ENCODE measurements at regions not wholly inside any gene's neighbourhood (a gene's known extent, or its start where the extent isn't known, plus 50 kb on each side); places are given as distances from the start of the nearest gene placed in this dataset.

- H3K4me3 ChIP-seq (ENCODE audit: low read length in 3 of 3): no peak overlapping the region
- no peaks in the 10 kb centered on the region for H3K4me1 ChIP-seq (ENCODE audit: control insufficient read depth in 3 of 3, insufficient read depth in 3 of 3, low read length in 3 of 3)
- no peak overlapping the region for H3K27ac ChIP-seq (ENCODE audit: low read depth, low read length)
- H3K36me3 ChIP-seq (ENCODE audit: control insufficient read depth in 3 of 3, insufficient read depth in 3 of 3, low read length in 3 of 3): no peaks in the 10 kb centered on the region
- no peak overlapping the region for H3K9ac ChIP-seq (ENCODE audit: low read depth in 1 of 3, low read length in 3 of 3)
- H3K27me3 ChIP-seq (ENCODE audit: control insufficient read depth in 3 of 3, insufficient read depth in 3 of 3, low read length in 3 of 3): no peaks in the 10 kb centered on the region
- H3K9me3 ChIP-seq (ENCODE audit: control insufficient read depth in 3 of 3, low read length in 3 of 3): no peaks in the 10 kb centered on the region
Measured at GRCh38 chr1:14292520-14292919, 306.0 kb upstream of the KAZN start.

GRCh38 chr1:14294006-14294405 lies 304.5 kb upstream of the KAZN start:
- H3K4me3 ChIP-seq (ENCODE audit: low read length in 3 of 3): no peak overlapping the region
- H3K4me1 ChIP-seq (ENCODE audit: control insufficient read depth in 3 of 3, insufficient read depth in 3 of 3, low read length in 3 of 3): no peaks in the 10 kb centered on the region
- H3K9me3 ChIP-seq (ENCODE audit: control insufficient read depth in 3 of 3, low read length in 3 of 3): no peaks in the 10 kb centered on the region
- no peaks in the 10 kb centered on the region for H3K27me3 ChIP-seq (ENCODE audit: control insufficient read depth in 3 of 3, insufficient read depth in 3 of 3, low read length in 3 of 3)
- H3K9ac ChIP-seq (ENCODE audit: low read depth in 1 of 3, low read length in 3 of 3): no peak overlapping the region
- H3K27ac ChIP-seq (ENCODE audit: low read depth, low read length): no peak overlapping the region
- H3K36me3 ChIP-seq (ENCODE audit: control insufficient read depth in 3 of 3, insufficient read depth in 3 of 3, low read length in 3 of 3): no peaks in the 10 kb centered on the region

GRCh38 chr1:14294860-14295536 lies 303.5 kb upstream of the KAZN start:
- H3K9ac ChIP-seq (ENCODE audit: low read depth in 1 of 3, low read length in 3 of 3): no peak overlapping the region
- no peaks in the 10 kb centered on the region for H3K36me3 ChIP-seq (ENCODE audit: control insufficient read depth in 3 of 3, insufficient read depth in 3 of 3, low read length in 3 of 3)
- H3K4me3 ChIP-seq (ENCODE audit: low read length in 3 of 3): no peak overlapping the region
- H3K27me3 ChIP-seq (ENCODE audit: control insufficient read depth in 3 of 3, insufficient read depth in 3 of 3, low read length in 3 of 3): no peaks in the 10 kb centered on the region
- H3K4me1 ChIP-seq (ENCODE audit: control insufficient read depth in 3 of 3, insufficient read depth in 3 of 3, low read length in 3 of 3): no peaks in the 10 kb centered on the region
- H3K9me3 ChIP-seq (ENCODE audit: control insufficient read depth in 3 of 3, low read length in 3 of 3): no peaks in the 10 kb centered on the region
- H3K27ac ChIP-seq (ENCODE audit: low read depth, low read length): no peak overlapping the region

GRCh38 chr1:14296795-14297194 lies 301.7 kb upstream of the KAZN start:
- no peak overlapping the region for H3K9ac ChIP-seq (ENCODE audit: low read depth in 1 of 3, low read length in 3 of 3)
- H3K4me1 ChIP-seq (ENCODE audit: control insufficient read depth in 3 of 3, insufficient read depth in 3 of 3, low read length in 3 of 3): no peaks in the 10 kb centered on the region
- no peaks in the 10 kb centered on the region for H3K36me3 ChIP-seq (ENCODE audit: control insufficient read depth in 3 of 3, insufficient read depth in 3 of 3, low read length in 3 of 3)
- no peak overlapping the region for H3K4me3 ChIP-seq (ENCODE audit: low read length in 3 of 3)
- H3K27me3 ChIP-seq (ENCODE audit: control insufficient read depth in 3 of 3, insufficient read depth in 3 of 3, low read length in 3 of 3): no peaks in the 10 kb centered on the region
- H3K9me3 ChIP-seq (ENCODE audit: control insufficient read depth in 3 of 3, low read length in 3 of 3): no peaks in the 10 kb centered on the region
- H3K27ac ChIP-seq (ENCODE audit: low read depth, low read length): no peak overlapping the region

GRCh38 chr1:14297356-14297755 lies 301.1 kb upstream of the KAZN start:
- Histone ChIP-seq H3K4me3 (ENCODE audit: low read length in 3 of 3) (no peak overlapping the region), H3K9me3 (ENCODE audit: control insufficient read depth in 3 of 3, low read length in 3 of 3) (no peaks in the 10 kb centered on the region), H3K4me1 (ENCODE audit: control insufficient read depth in 3 of 3, insufficient read depth in 3 of 3, low read length in 3 of 3) (no peaks in the 10 kb centered on the region), H3K9ac (ENCODE audit: low read depth in 1 of 3, low read length in 3 of 3) (no peak overlapping the region), H3K27me3 (ENCODE audit: control insufficient read depth in 3 of 3, insufficient read depth in 3 of 3, low read length in 3 of 3) (no peaks in the 10 kb centered on the region), H3K36me3 (ENCODE audit: control insufficient read depth in 3 of 3, insufficient read depth in 3 of 3, low read length in 3 of 3) (no peaks in the 10 kb centered on the region), H3K27ac (ENCODE audit: low read depth, low read length) (no peak overlapping the region)

- Histone ChIP-seq H3K27me3 (ENCODE audit: control insufficient read depth in 3 of 3, insufficient read depth in 3 of 3, low read length in 3 of 3) (no peaks in the 10 kb centered on the region), H3K4me3 (ENCODE audit: low read length in 3 of 3) (no peak overlapping the region), H3K9ac (ENCODE audit: low read depth in 1 of 3, low read length in 3 of 3) (no peak overlapping the region), H3K27ac (ENCODE audit: low read depth, low read length) (no peak overlapping the region), H3K9me3 (ENCODE audit: control insufficient read depth in 3 of 3, low read length in 3 of 3) (no peaks in the 10 kb centered on the region), H3K4me1 (ENCODE audit: control insufficient read depth in 3 of 3, insufficient read depth in 3 of 3, low read length in 3 of 3) (no peaks in the 10 kb centered on the region), H3K36me3 (ENCODE audit: control insufficient read depth in 3 of 3, insufficient read depth in 3 of 3, low read length in 3 of 3) (no peaks in the 10 kb centered on the region)
Measured at GRCh38 chr1:14298806-14299205, 299.7 kb upstream of the KAZN start.

- Histone ChIP-seq H3K27me3 (ENCODE audit: control insufficient read depth in 3 of 3, insufficient read depth in 3 of 3, low read length in 3 of 3) (no peaks in the 10 kb centered on the region), H3K4me3 (ENCODE audit: low read length in 3 of 3) (no peak overlapping the region), H3K4me1 (ENCODE audit: control insufficient read depth in 3 of 3, insufficient read depth in 3 of 3, low read length in 3 of 3) (peaks cover 0 to under 1% (median 0%) of the 10 kb centered on the region in 3 donors), H3K9ac (ENCODE audit: low read depth in 1 of 3, low read length in 3 of 3) (no peak overlapping the region), H3K36me3 (ENCODE audit: control insufficient read depth in 3 of 3, insufficient read depth in 3 of 3, low read length in 3 of 3) (no peaks in the 10 kb centered on the region), H3K27ac (ENCODE audit: low read depth, low read length) (no peak overlapping the region), H3K9me3 (ENCODE audit: control insufficient read depth in 3 of 3, low read length in 3 of 3) (no peaks in the 10 kb centered on the region)
Measured at GRCh38 chr1:14300991-14301703, 297.3 kb upstream of the KAZN start.

- H3K36me3 ChIP-seq (ENCODE audit: control insufficient read depth in 3 of 3, insufficient read depth in 3 of 3, low read length in 3 of 3): no peaks in the 10 kb centered on the region
- H3K27ac ChIP-seq (ENCODE audit: low read depth, low read length): no peak overlapping the region
- no peak overlapping the region for H3K4me3 ChIP-seq (ENCODE audit: low read length in 3 of 3)
- H3K27me3 ChIP-seq (ENCODE audit: control insufficient read depth in 3 of 3, insufficient read depth in 3 of 3, low read length in 3 of 3): no peaks in the 10 kb centered on the region
- H3K9me3 ChIP-seq (ENCODE audit: control insufficient read depth in 3 of 3, low read length in 3 of 3): no peaks in the 10 kb centered on the region
- H3K4me1 ChIP-seq (ENCODE audit: control insufficient read depth in 3 of 3, insufficient read depth in 3 of 3, low read length in 3 of 3): peaks cover 0 to 4% (median 0%) of the 10 kb centered on the region in 3 donors
- H3K9ac ChIP-seq (ENCODE audit: low read depth in 1 of 3, low read length in 3 of 3): no peak overlapping the region
Measured at GRCh38 chr1:14301704-14302024, 296.8 kb upstream of the KAZN start.

GRCh38 chr1:14302025-14302424 lies 296.5 kb upstream of the KAZN start:
- Histone ChIP-seq H3K9ac (ENCODE audit: low read depth in 1 of 3, low read length in 3 of 3) (no peak overlapping the region), H3K27ac (ENCODE audit: low read depth, low read length) (no peak overlapping the region), H3K27me3 (ENCODE audit: control insufficient read depth in 3 of 3, insufficient read depth in 3 of 3, low read length in 3 of 3) (no peaks in the 10 kb centered on the region), H3K4me3 (ENCODE audit: low read length in 3 of 3) (no peak overlapping the region), H3K9me3 (ENCODE audit: control insufficient read depth in 3 of 3, low read length in 3 of 3) (no peaks in the 10 kb centered on the region), H3K36me3 (ENCODE audit: control insufficient read depth in 3 of 3, insufficient read depth in 3 of 3, low read length in 3 of 3) (no peaks in the 10 kb centered on the region), H3K4me1 (ENCODE audit: control insufficient read depth in 3 of 3, insufficient read depth in 3 of 3, low read length in 3 of 3) (peaks cover 0 to 4% (median 0%) of the 10 kb centered on the region in 3 donors)

- no peaks in the 10 kb centered on the region for H3K36me3 ChIP-seq (ENCODE audit: control insufficient read depth in 3 of 3, insufficient read depth in 3 of 3, low read length in 3 of 3)
- no peak overlapping the region for H3K9ac ChIP-seq (ENCODE audit: low read depth in 1 of 3, low read length in 3 of 3)
- no peaks in the 10 kb centered on the region for H3K9me3 ChIP-seq (ENCODE audit: control insufficient read depth in 3 of 3, low read length in 3 of 3)
- no peak overlapping the region for H3K27ac ChIP-seq (ENCODE audit: low read depth, low read length)
- H3K4me3 ChIP-seq (ENCODE audit: low read length in 3 of 3): no peak overlapping the region
- peaks cover 0 to 4% (median 0%) of the 10 kb centered on the region in 3 donors for H3K4me1 ChIP-seq (ENCODE audit: control insufficient read depth in 3 of 3, insufficient read depth in 3 of 3, low read length in 3 of 3)
- no peaks in the 10 kb centered on the region for H3K27me3 ChIP-seq (ENCODE audit: control insufficient read depth in 3 of 3, insufficient read depth in 3 of 3, low read length in 3 of 3)
Measured at GRCh38 chr1:14303011-14303410, 295.5 kb upstream of the KAZN start.

All from skeletal muscle tissue (tissue), 3 donors.